Left ventricle myocardium inferior (tissue), 1 donor: ENCODE measurements at regions not wholly inside any gene's neighbourhood (a gene's known extent, or its start where the extent isn't known, plus 50 kb on each side); places are given as distances from the start of the nearest gene placed in this dataset.
A peak's percentile ranks its signal among the peaks of the same experiment; 100 is the strongest.

ENCODE experiments used
- DNase-seq: peaks from one replicate; pipeline ENCODE4 v3.0.0-alpha.2; 2020
- H3K27ac ChIP-seq: fragments of 200-600 bp; replicated peaks from 2 replicates; pipeline ENCODE4 v1.8.0; 2021
- H3K27me3 ChIP-seq: fragments of 200-600 bp; 2 replicates; pipeline ENCODE4 v1.8.0; 2021; ENCODE audit warnings: low read depth
- H3K36me3 ChIP-seq: fragments of 200-600 bp; 2 replicates; pipeline ENCODE4 v1.8.0; 2021
- H3K4me1 ChIP-seq: fragments of 200-600 bp; 2 replicates; pipeline ENCODE4 v1.8.0; 2021
- H3K4me3 ChIP-seq: fragments of 200-600 bp; 2 replicates; pipeline ENCODE4 v1.8.0; 2021; ENCODE audit warnings: mild to moderate bottlenecking, moderate library complexity
- H3K9me3 ChIP-seq: fragments of 200-600 bp; replicated peaks from 2 replicates; pipeline ENCODE4 v1.8.0; 2021
- intact Hi-C: fragments of 100-400 bp; cut with micrococcal nuclease; formaldehyde crosslinking; loops from one replicate; pipeline ENCODE4 v1.11.0; 2022
- TF ChIP-seq, protein P1 (sequence below): fragments of 200-600 bp; IDR thresholded peaks from 2 replicates; pipeline ENCODE4 v1.8.0; 2021; ENCODE audit warnings: antibody characterized with exemption, mild to moderate bottlenecking, borderline replicate concordance
- donor health status: DM: no; HTN: yes; CAD: no; lungs with severe emphysema.

- no peak overlapping the region for H3K27ac ChIP-seq
- TF ChIP-seq, protein P1, sequence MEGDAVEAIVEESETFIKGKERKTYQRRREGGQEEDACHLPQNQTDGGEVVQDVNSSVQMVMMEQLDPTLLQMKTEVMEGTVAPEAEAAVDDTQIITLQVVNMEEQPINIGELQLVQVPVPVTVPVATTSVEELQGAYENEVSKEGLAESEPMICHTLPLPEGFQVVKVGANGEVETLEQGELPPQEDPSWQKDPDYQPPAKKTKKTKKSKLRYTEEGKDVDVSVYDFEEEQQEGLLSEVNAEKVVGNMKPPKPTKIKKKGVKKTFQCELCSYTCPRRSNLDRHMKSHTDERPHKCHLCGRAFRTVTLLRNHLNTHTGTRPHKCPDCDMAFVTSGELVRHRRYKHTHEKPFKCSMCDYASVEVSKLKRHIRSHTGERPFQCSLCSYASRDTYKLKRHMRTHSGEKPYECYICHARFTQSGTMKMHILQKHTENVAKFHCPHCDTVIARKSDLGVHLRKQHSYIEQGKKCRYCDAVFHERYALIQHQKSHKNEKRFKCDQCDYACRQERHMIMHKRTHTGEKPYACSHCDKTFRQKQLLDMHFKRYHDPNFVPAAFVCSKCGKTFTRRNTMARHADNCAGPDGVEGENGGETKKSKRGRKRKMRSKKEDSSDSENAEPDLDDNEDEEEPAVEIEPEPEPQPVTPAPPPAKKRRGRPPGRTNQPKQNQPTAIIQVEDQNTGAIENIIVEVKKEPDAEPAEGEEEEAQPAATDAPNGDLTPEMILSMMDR = no peak
- H3K4me1 ChIP-seq = no peaks in the 10 kb centered on the region
- no peaks in the 10 kb centered on the region for H3K9me3 ChIP-seq
- intact Hi-C loops = no loop called here
- no peak overlapping the region for H3K4me3 ChIP-seq
- no peak for DNase-seq
- H3K36me3 ChIP-seq = no peaks in the 10 kb centered on the region
- H3K27me3 ChIP-seq = peaks cover 60% of the 10 kb centered on the region
Observed at GRCh38 chr2:30046979-30047378, 99.8 kb upstream of the YPEL5 start.

DNA sequence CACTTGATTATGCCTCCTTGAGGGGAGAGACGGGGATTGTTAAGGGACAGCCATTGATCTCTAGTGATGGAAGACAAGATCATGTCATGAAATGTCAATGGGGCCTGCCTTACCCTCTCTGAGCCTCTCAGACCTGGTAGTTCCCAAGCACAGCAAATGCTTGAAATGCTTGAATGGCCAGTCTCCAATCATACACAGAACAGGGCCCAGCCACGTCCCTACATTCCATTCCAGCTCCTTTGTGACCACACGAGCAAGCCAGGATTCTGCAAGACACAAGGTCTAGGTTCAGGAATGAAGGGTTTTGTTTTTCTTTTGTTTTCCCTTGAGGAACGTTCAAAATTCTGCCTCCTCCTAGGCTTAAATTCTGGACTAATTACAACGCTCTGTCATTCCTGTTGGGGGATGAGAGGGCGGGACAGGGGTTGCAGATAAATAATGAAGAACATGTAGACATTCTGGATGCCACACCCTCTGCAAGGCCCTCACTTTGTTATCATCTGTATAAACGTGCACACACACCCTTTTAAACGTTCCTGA, 98.1 kb upstream of the YPEL5 start:
- intact Hi-C loops = no loop called here
- DNase-seq = no peak
- TF ChIP-seq, protein P1 = no peak
- Histone ChIP-seq H3K4me1 (no peaks in the 10 kb centered on the region), H3K27ac (no peak overlapping the region), H3K27me3 (peaks cover 69% of the 10 kb centered on the region), H3K9me3 (no peaks in the 10 kb centered on the region), H3K4me3 (no peak overlapping the region), H3K36me3 (no peaks in the 10 kb centered on the region)

DNA sequence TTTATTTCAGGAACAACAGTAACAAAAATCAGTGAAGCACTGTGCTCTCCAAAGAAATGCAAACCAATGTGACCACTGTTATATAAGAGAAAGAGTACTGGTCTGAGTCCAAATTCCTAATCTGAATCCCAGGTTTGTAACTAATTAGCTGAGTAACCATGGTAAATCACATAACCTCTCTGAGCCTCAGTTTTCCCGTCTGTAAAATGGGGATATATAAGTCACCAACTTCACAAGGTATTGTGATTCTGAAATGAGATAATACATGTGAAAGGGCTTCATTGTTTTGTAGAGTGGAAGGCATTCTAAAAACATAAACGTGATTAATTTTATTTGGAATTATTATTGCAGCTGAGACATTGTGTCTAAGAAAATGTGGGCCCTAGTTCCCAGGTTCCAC, 91.3 kb upstream of the YPEL5 start:
- TF ChIP-seq, protein P1 = no peak
- no peaks in the 10 kb centered on the region for H3K36me3 ChIP-seq
- DNase-seq = no peak
- no peaks in the 10 kb centered on the region for H3K9me3 ChIP-seq
- no peaks in the 10 kb centered on the region for H3K4me1 ChIP-seq
- no peak overlapping the region for H3K27ac ChIP-seq
- peaks cover 42% of the 10 kb centered on the region for H3K27me3 ChIP-seq
- no peak overlapping the region for H3K4me3 ChIP-seq
- intact Hi-C loops = no loop called here

DNA sequence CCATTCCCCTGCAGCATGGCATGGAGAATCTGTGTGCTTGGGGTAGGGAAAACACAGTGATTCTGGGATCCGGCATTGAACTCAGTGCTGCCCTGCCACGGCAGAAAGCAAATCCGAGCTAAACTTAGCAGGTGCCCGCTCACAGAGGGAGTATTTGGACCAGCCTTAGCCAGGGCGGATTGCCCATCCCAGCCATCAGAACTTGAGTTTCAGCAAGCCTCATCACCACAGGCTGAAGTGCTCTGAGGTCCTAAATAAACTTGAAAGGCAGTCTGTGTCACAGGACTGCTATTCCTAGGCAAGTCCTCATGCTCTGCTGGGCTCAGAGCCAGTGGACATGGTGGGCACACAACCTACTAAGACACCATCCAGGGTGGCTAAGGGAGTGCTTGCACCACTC, 86.2 kb upstream of the YPEL5 start:
- H3K4me1 ChIP-seq = no peaks in the 10 kb centered on the region
- H3K27ac ChIP-seq = no peak overlapping the region
- DNase-seq = peak; percentile 16
- intact Hi-C loops = no loop called here
- peaks cover 40% of the 10 kb centered on the region for H3K9me3 ChIP-seq
- no peak overlapping the region for H3K4me3 ChIP-seq
- peaks cover 23% of the 10 kb centered on the region for H3K27me3 ChIP-seq
- TF ChIP-seq, protein P1 = no peak
- H3K36me3 ChIP-seq = no peaks in the 10 kb centered on the region

DNA sequence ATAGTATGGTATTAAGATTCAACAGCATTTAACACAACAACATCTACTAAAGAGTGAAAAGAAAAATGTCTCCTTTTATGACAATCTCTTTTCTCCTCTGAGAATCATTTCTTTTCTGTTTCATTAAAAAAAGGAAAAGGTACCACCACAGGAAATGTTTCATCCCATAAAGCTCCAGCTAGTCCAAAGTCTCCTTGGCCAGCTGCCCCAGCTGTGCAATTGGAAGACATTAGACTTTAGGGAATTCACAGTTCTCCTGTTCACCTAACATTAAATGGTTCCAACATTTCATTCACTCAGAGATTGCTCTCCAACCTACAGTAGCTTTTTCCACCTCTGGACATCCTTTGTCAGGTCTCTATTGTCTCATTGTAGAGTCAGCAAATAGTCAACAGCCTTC, 78.7 kb upstream of the YPEL5 start:
- Histone ChIP-seq H3K27me3 (peaks cover 48% of the 10 kb centered on the region), H3K36me3 (no peaks in the 10 kb centered on the region), H3K4me3 (no peak overlapping the region), H3K4me1 (no peaks in the 10 kb centered on the region), H3K9me3 (peaks cover 39% of the 10 kb centered on the region), H3K27ac (no peak overlapping the region)
- intact Hi-C loops = no loop called here
- no peak for DNase-seq
- TF ChIP-seq, protein P1 = no peak
